Fibroblast of the aortic adventitia (primary cell): ENCODE measurements at regions not wholly inside any gene's neighbourhood (a gene's known extent, or its start where the extent isn't known, plus 50 kb on each side); places are given as distances from the start of the nearest gene placed in this dataset.
"Not testable (repeated sequence)": the region's sequence is repeated elsewhere in the genome, so short reads cannot be mapped to it uniquely, and the experiment has no call there.

Experiments
- DNase-seq: peaks from one replicate; pipeline ENCODE4 v3.0.0-alpha.2; 2010; ENCODE audit warnings: low read depth
- H3K4me3 ChIP-seq: 2 replicates; pipeline ENCODE4 v1.5.1; 2011; ENCODE audit warnings: low read depth, mild to moderate bottlenecking, control low read depth, low read length, moderate library complexity
- TF ChIP-seq, protein P1 (sequence below): IDR thresholded peaks from 2 replicates; pipeline ENCODE4 v1.5.1; 2011; ENCODE audit warnings: mild to moderate bottlenecking, low read length, control low read depth, inconsistent platforms; ENCODE audit not compliant: insufficient read depth

DNA sequence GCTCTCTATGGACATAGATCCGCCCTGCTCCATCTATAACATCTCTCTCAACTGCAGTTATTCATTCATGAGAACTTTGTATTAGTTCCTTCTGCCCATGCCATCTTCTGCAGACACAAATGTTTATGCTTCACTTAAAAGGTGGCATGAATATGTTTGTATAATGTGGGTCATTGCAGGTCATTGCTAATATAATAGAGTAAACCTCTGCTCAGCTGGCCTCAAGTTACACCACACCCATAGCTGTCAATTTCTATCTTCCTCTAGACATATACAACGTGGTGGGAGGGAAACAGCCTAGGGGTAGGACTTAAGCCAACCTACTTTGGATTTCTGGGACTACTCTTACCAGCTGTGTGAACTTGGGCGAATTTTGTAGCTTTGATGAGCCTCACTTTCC lies 129.8 kb downstream of the ATXN3L start:
- H3K4me3 ChIP-seq, result no peak overlapping the region
- no peak for DNase-seq
- TF ChIP-seq, protein P1, sequence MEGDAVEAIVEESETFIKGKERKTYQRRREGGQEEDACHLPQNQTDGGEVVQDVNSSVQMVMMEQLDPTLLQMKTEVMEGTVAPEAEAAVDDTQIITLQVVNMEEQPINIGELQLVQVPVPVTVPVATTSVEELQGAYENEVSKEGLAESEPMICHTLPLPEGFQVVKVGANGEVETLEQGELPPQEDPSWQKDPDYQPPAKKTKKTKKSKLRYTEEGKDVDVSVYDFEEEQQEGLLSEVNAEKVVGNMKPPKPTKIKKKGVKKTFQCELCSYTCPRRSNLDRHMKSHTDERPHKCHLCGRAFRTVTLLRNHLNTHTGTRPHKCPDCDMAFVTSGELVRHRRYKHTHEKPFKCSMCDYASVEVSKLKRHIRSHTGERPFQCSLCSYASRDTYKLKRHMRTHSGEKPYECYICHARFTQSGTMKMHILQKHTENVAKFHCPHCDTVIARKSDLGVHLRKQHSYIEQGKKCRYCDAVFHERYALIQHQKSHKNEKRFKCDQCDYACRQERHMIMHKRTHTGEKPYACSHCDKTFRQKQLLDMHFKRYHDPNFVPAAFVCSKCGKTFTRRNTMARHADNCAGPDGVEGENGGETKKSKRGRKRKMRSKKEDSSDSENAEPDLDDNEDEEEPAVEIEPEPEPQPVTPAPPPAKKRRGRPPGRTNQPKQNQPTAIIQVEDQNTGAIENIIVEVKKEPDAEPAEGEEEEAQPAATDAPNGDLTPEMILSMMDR, result no peak

DNA sequence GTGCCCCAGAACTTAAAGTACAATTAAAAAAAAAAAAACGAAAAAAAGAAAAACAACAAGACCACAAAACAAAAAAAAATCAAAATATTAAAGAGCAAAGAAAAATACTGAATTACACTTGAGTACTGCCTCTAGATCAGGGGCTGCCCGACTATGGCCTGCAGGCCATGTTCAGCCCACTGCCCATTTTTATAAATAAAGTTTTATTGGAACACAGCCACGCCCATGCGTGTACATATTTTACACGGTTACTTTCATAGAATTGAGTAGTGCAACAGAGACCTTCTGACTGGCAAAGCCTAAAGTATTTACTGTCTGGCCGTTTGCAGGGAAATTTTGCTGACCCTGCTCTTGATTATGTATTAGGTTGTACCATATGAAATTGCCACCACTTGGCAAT lies 130.5 kb downstream of the ATXN3L start:
- TF ChIP-seq, protein P1, result no peak
- no peak for DNase-seq
- no peak overlapping the region for H3K4me3 ChIP-seq

DNA sequence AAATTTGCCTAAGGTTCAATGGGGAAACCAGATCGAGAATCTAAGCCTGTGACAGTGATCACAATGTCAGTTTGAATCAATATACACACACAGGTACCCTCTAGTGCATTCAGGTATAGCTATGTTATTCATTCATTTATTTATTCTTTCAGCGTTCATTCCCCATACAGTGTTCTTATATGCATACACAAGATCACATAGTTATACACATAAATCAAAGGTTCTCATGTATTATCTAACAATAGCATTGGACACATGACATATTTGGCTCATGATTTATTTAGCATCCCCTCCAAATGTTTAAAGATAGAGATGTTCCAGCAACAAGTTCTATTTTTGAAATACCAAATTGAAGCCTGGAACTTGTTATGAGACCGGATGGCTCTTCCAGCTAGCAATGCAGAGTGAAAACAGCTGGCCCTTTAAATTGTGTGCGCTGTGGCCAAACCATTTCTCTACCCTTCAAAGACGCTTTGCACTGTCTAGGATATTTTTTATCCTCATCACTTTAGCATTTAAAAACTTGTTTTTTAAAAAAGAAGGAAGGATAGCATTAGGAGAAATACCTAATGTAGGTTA lies 131.0 kb downstream of the ATXN3L start:
- H3K4me3 ChIP-seq, result no peak overlapping the region
- TF ChIP-seq, protein P1, result no peak
- peak; percentile 58 for DNase-seq

- H3K4me3 ChIP-seq, DNase-seq: not testable (repeated sequence)
Observed at GRCh38 chrX:13186643-13187042, 133.2 kb downstream of the ATXN3L start.

DNA sequence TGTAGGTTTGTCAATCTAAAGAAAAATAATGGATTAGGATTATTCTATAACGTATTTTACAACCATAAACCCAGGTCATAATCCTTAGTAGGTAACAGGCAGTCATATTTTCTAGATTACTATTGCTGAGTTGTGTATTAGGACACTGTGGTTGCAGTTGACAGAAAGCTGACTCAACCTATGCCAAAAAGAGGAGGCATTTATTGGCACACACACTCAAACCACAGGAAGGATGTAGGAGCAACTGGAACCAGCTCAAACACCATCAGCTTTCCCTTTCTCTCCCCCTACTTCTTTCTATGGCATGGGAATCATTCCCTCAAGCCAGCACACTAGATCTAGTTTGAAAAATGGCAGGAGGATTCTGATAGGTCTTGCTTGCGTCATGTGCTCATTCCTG lies 136.4 kb upstream of the FAM9C start:
- peak; percentile 60 for DNase-seq
- TF ChIP-seq, protein P1, result no peak
- no peak overlapping the region for H3K4me3 ChIP-seq

DNA sequence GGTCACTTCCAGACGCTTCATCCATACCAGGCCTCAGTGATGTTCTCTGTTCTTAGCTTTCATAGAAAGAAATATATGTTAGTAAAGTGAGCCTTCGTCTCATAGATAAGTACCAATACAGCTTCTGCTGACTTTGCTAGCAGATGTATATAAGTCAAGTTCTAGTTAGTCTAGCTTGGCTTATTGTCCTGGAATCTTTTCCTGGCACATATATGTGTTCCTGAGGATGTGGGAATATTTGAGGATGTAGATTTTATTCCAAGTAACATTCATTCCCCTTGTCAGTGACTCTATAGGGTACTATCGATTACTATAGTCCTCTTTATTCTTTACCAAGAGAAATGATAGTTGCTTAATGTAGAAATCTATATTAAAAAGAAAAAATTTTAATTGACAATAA lies 135.2 kb upstream of the FAM9C start:
- TF ChIP-seq, protein P1, result no peak
- H3K4me3 ChIP-seq, result no peak overlapping the region
- no peak for DNase-seq

DNA sequence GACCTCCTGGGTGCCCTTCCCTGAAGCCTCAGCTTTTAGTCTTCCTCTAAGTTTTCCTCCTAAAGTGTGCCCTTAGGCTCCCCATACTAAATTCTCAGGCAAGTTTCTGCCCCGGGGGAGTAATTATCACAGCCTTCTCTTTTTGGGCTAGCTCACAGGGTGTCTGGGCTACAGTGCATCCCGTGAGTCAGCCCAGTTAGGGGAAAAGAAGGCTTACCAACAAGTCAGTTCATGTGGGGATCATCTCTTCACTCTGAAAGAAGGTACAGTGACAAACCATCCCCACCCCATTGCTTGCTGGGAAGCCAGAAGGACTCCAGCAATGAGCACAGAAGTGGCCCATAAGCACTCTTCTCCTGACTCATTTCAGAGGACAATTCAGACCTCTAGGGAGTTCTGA lies 134.7 kb upstream of the FAM9C start:
- no peak overlapping the region for H3K4me3 ChIP-seq
- no peak for DNase-seq
- TF ChIP-seq, protein P1, result no peak
